DOHH2 (cell line): ENCODE measurements at regions not wholly inside any gene's neighbourhood (a gene's known extent, or its start where the extent isn't known, plus 50 kb on each side); places are given as distances from the start of the nearest gene placed in this dataset.

ENCODE experiments used
- CTCF ChIP-seq: fragments of 200-600 bp; sonication (generic); IDR thresholded peaks from one replicate; pipeline ENCODE4 v1.5.1; 2014; ENCODE audit warnings: antibody characterized with exemption, mild to moderate bottlenecking, low read depth, low read length; ENCODE audit not compliant: poor library complexity, severe bottlenecking
- EZH2phosphoT487 ChIP-seq: fragments of 200-600 bp; sonication (generic); IDR thresholded peaks from 2 replicates; pipeline ENCODE4 v1.6.1; 2017; ENCODE audit warnings: borderline replicate concordance, mild to moderate bottlenecking, antibody characterized with exemption, low read length, moderate library complexity, mixed read lengths

GRCh38 chr13:87005511-87005910 is 665.7 kb upstream of the SLITRK5 start:
- no peak for TF ChIP-seq CTCF
- no peak for TF ChIP-seq EZH2phosphoT487
